RWPE2 (cell line): ENCODE measurements at regions not wholly inside any gene's neighbourhood (a gene's known extent, or its start where the extent isn't known, plus 50 kb on each side); places are given as distances from the start of the nearest gene placed in this dataset.
A peak's percentile ranks its signal among the peaks of the same experiment; 100 is the strongest.

Experiments used
- ATAC-seq: fragments of 200-7000 bp; cut with Tn5 transposase; 3 replicates; pipeline ENCODE4 v1.9.1; 2021; ENCODE audit warnings: low read depth
- DNase-seq: peaks from one replicate; pipeline ENCODE4 v3.0.0-alpha.2; 2020; ENCODE audit warnings: low spot score
- H3K27ac ChIP-seq: fragments of 450-650 bp; 2 replicates; pipeline ENCODE4 v1.5.1; 2017; ENCODE audit warnings: mild to moderate bottlenecking; ENCODE audit not compliant: poor library complexity, severe bottlenecking
- H3K27me3 ChIP-seq: fragments of 250-450 bp; sonication (Bioruptor Pico); 2 replicates; pipeline ENCODE4 v1.5.1; 2021; ENCODE audit warnings: mild to moderate bottlenecking, moderate library complexity; ENCODE audit not compliant: insufficient read depth, poor library complexity, severe bottlenecking
- H3K36me3 ChIP-seq: fragments of 250-450 bp; sonication (Bioruptor Pico); 2 replicates; pipeline ENCODE4 v1.5.1; 2020; ENCODE audit warnings: low read depth, mild to moderate bottlenecking, moderate library complexity
- H3K4me1 ChIP-seq: fragments of 250-450 bp; sonication (Bioruptor Pico); 2 replicates; pipeline ENCODE4 v1.5.1; 2021; ENCODE audit warnings: mild to moderate bottlenecking, moderate library complexity; ENCODE audit not compliant: insufficient read depth, poor library complexity, severe bottlenecking
- H3K4me3 ChIP-seq: fragments of 250-450 bp; sonication (Bioruptor Pico); 2 replicates; pipeline ENCODE4 v1.5.1; 2021; ENCODE audit warnings: mild to moderate bottlenecking, moderate library complexity; ENCODE audit not compliant: severe bottlenecking
- H3K9me3 ChIP-seq: fragments of 250-450 bp; sonication (Bioruptor Pico); 2 replicates; pipeline ENCODE4 v1.5.1; 2021; ENCODE audit warnings: mild to moderate bottlenecking, moderate library complexity; ENCODE audit not compliant: severe bottlenecking
- CTCF ChIP-seq: fragments of 450-650 bp; IDR thresholded peaks from one replicate; pipeline ENCODE4 v1.5.1; 2017; ENCODE audit warnings: mild to moderate bottlenecking, moderate library complexity; ENCODE audit not compliant: poor library complexity, severe bottlenecking

- no peaks in the 10 kb centered on the region for H3K36me3 ChIP-seq
- no peaks in the 10 kb centered on the region for H3K9me3 ChIP-seq
- no peak overlapping the region for H3K4me3 ChIP-seq
- ATAC-seq (no peak), DNase-seq (no peak)
- TF ChIP-seq CTCF = no peak
- no peaks in the 10 kb centered on the region for H3K27me3 ChIP-seq
- H3K27ac ChIP-seq = no peak overlapping the region
- peaks cover 9% of the 10 kb centered on the region for H3K4me1 ChIP-seq
Measured at GRCh38 chr5:175351126-175351525, 92.9 kb downstream of the DRD1 start.

DNA sequence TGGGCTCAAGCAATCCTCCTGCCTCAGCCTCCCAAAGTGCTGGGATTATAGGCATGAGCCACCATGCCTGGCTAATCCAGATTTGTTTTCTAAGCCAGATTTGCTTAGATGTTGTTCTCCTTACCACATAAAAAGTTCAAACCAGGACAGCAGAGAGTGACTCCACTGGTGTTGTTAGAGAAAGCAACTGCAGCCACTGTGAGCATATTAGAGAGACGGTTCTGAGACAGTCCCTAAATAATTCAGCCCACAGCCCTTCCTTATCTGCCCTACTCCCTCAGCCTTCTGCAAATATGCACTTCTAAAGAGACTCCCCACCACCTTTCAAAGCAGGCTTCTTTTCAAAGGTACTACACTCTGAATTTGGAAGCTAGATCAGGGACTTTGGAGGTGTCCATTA, 96.1 kb downstream of the DRD1 start:
- peaks cover 28% of the 10 kb centered on the region for H3K4me1 ChIP-seq
- no peaks in the 10 kb centered on the region for H3K36me3 ChIP-seq
- ATAC-seq (no peak), DNase-seq (no peak)
- no peak overlapping the region for H3K4me3 ChIP-seq
- TF ChIP-seq CTCF = no peak
- no peak overlapping the region for H3K27ac ChIP-seq
- no peaks in the 10 kb centered on the region for H3K27me3 ChIP-seq
- no peaks in the 10 kb centered on the region for H3K9me3 ChIP-seq

DNA sequence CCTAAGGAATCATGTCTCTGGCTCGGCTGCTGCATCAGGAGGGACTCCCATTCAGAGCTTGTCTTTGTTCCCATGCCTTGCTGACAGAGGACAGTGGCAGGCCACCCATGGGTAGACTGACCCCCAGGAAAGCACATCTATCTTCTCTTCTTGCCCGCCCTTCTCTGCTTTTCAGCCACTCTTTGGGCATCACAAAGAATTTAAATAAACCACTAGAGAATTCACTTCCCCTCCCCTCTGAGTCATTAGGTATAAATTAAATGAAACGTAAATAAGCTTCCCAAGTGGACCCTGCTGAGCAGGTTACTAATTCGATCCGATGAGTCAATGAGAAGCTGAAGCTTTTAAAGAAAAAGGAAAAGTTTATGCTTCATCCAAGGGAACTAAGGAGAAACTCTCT, 97.0 kb downstream of the DRD1 start:
- Histone ChIP-seq H3K27me3 (no peaks in the 10 kb centered on the region), H3K4me3 (no peak overlapping the region), H3K4me1 (peaks cover 28% of the 10 kb centered on the region), H3K9me3 (no peaks in the 10 kb centered on the region), H3K27ac (no peak overlapping the region), H3K36me3 (no peaks in the 10 kb centered on the region)
- ATAC-seq = peak; percentile 75
- no peak for TF ChIP-seq CTCF
- no peak for DNase-seq

- ATAC-seq (peak; percentile 72), DNase-seq (no peak)
- peak overlapping the region; percentile 78 for H3K27ac ChIP-seq
- no peak overlapping the region for H3K4me3 ChIP-seq
- no peaks in the 10 kb centered on the region for H3K9me3 ChIP-seq
- H3K27me3 ChIP-seq = no peaks in the 10 kb centered on the region
- no peaks in the 10 kb centered on the region for H3K36me3 ChIP-seq
- peaks cover 28% of the 10 kb centered on the region for H3K4me1 ChIP-seq
- TF ChIP-seq CTCF = peak; percentile 17
Measured at GRCh38 chr5:175344331-175345195, 99.4 kb downstream of the DRD1 start.

DNA sequence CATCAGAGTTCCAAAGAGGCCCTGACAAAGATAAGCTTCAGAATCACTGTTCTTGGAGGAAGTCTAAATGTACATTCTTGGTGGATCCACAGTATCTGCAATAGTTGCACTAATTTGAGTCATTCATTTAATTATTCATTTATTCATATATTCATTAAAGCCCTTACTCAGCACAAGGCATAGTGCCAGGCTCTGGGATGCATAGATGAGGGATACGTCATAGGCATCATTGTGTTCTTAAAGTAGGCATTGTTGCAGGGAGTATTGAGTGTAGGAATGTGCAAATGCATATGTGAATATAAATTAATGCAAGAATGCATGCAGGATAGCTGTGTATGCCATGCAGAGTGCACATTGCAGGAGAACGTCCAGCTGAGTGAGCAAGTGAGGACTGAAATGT, 100.7 kb downstream of the DRD1 start:
- no peak for TF ChIP-seq CTCF
- peak overlapping the region; percentile 78 for H3K27ac ChIP-seq
- H3K36me3 ChIP-seq = no peaks in the 10 kb centered on the region
- DNase-seq = no peak
- ATAC-seq = peak; percentile 24
- H3K4me3 ChIP-seq = no peak overlapping the region
- peaks cover 28% of the 10 kb centered on the region for H3K4me1 ChIP-seq
- H3K27me3 ChIP-seq = no peaks in the 10 kb centered on the region
- H3K9me3 ChIP-seq = no peaks in the 10 kb centered on the region
